ENCODE measurements at regions not wholly inside any gene's neighbourhood (a gene's known extent, or its start where the extent isn't known, plus 50 kb on each side); places are given as distances from the start of the nearest gene placed in this dataset.

DNA sequence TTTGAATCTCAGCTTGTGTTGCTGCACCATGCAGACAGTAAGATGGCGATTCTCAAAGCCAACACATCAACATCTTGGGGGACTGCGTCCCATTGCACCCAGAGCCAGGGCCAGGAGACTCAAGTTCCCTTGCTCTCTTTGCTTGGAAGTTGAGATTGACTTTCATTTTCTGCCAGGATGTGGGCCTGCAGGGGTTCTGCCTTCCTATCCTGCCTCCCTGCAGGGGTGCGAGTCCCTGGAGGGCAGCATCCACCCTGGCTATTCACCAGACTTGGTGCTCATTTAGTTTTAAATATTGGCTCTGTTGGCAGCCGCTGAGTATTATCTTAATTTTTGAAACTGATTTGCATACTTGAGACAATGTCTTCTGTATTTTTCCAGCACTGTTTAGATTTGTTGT lies 451.5 kb downstream of the GLRX3 start:
- no peak for TF ChIP-seq EZH2phosphoT487 (IDR thresholded peaks at IDR 0.05; ENCODE audit: borderline replicate concordance)
- TF ChIP-seq, protein P1, sequence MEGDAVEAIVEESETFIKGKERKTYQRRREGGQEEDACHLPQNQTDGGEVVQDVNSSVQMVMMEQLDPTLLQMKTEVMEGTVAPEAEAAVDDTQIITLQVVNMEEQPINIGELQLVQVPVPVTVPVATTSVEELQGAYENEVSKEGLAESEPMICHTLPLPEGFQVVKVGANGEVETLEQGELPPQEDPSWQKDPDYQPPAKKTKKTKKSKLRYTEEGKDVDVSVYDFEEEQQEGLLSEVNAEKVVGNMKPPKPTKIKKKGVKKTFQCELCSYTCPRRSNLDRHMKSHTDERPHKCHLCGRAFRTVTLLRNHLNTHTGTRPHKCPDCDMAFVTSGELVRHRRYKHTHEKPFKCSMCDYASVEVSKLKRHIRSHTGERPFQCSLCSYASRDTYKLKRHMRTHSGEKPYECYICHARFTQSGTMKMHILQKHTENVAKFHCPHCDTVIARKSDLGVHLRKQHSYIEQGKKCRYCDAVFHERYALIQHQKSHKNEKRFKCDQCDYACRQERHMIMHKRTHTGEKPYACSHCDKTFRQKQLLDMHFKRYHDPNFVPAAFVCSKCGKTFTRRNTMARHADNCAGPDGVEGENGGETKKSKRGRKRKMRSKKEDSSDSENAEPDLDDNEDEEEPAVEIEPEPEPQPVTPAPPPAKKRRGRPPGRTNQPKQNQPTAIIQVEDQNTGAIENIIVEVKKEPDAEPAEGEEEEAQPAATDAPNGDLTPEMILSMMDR (conservative IDR thresholded peaks at IDR 0.05; ENCODE audit: low read length): no peak
